Endothelial cell of umbilical vein (primary cell): ENCODE measurements at regions not wholly inside any gene's neighbourhood (a gene's known extent, or its start where the extent isn't known, plus 50 kb on each side); places are given as distances from the start of the nearest gene placed in this dataset.

ENCODE experiments used
- FOS ChIP-seq: IDR thresholded peaks from 2 replicates; pipeline ENCODE4 v1.6.1; 2011; ENCODE audit warnings: mild to moderate bottlenecking, low read length, moderate library complexity, borderline replicate concordance; ENCODE audit not compliant: insufficient read depth
- POLR2A ChIP-seq: IDR thresholded peaks from 2 replicates; pipeline ENCODE4 v1.6.1; 2012; ENCODE audit warnings: low read depth, mild to moderate bottlenecking, control low read depth, low read length
- POLR2AphosphoS5 ChIP-seq: IDR thresholded peaks from 2 replicates; pipeline ENCODE4 v1.6.1; 2012; ENCODE audit warnings: low read depth, mild to moderate bottlenecking, control low read depth, low read length, moderate library complexity; ENCODE audit not compliant: insufficient read depth
- TF ChIP-seq, protein P1 (sequence below), 2 donors: IDR thresholded peaks; 1 replicate in 1 of 2; 2 replicates in 1 of 2; pipeline ENCODE4 v1.5.1; 2011; ENCODE audit warnings: low read length in 2 of 2, mild to moderate bottlenecking in 2 of 2, moderate library complexity in 2 of 2, control low read depth in 1 of 2, inconsistent platforms in 1 of 2, low read depth in 1 of 2; ENCODE audit not compliant: insufficient read depth in 1 of 2; ENCODE audit errors: extremely low read depth in 1 of 2

DNA sequence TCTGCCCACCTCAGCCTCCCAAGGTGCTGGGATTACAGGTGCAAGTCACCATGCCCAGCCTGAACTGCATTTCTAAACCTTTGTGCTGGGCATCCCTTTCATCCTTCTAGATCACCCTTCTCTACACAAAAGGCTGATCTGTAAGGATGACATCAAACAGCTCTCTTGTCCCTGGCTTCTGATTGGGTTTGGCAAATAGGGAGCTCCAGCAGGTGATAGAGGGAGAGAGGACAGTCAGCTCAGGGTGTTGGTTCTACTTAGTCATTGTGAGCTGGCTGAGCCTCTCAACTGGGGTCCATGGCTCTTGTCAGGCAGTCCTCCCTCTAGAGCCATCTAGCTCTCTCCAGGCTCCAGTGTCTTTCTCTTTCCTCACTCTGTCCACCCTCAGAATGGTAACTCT, 237.6 kb upstream of the JARID2 start:
- TF ChIP-seq, protein P1, sequence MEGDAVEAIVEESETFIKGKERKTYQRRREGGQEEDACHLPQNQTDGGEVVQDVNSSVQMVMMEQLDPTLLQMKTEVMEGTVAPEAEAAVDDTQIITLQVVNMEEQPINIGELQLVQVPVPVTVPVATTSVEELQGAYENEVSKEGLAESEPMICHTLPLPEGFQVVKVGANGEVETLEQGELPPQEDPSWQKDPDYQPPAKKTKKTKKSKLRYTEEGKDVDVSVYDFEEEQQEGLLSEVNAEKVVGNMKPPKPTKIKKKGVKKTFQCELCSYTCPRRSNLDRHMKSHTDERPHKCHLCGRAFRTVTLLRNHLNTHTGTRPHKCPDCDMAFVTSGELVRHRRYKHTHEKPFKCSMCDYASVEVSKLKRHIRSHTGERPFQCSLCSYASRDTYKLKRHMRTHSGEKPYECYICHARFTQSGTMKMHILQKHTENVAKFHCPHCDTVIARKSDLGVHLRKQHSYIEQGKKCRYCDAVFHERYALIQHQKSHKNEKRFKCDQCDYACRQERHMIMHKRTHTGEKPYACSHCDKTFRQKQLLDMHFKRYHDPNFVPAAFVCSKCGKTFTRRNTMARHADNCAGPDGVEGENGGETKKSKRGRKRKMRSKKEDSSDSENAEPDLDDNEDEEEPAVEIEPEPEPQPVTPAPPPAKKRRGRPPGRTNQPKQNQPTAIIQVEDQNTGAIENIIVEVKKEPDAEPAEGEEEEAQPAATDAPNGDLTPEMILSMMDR (IDR thresholded peaks at IDR 0.05; ENCODE audit: extremely low read depth in 1 of 2, insufficient read depth in 1 of 2, low read depth in 1 of 2, low read length in 2 of 2): no peak
- no peak for TF ChIP-seq POLR2AphosphoS5
- no peak for TF ChIP-seq POLR2A
- TF ChIP-seq FOS: no peak
